WI38 (cell line): ENCODE measurements at regions not wholly inside any gene's neighbourhood (a gene's known extent, or its start where the extent isn't known, plus 50 kb on each side); places are given as distances from the start of the nearest gene placed in this dataset.

Source experiments
- H3K4me3 ChIP-seq: 2 replicates; pipeline ENCODE4 v1.5.1; 2011; ENCODE audit warnings: low read depth, mild to moderate bottlenecking, control low read depth, low read length
- TF ChIP-seq, protein P1 (sequence below): IDR thresholded peaks from 2 replicates; pipeline ENCODE4 v1.5.1; 2012; ENCODE audit warnings: low read depth, mild to moderate bottlenecking, control low read depth, low read length

DNA sequence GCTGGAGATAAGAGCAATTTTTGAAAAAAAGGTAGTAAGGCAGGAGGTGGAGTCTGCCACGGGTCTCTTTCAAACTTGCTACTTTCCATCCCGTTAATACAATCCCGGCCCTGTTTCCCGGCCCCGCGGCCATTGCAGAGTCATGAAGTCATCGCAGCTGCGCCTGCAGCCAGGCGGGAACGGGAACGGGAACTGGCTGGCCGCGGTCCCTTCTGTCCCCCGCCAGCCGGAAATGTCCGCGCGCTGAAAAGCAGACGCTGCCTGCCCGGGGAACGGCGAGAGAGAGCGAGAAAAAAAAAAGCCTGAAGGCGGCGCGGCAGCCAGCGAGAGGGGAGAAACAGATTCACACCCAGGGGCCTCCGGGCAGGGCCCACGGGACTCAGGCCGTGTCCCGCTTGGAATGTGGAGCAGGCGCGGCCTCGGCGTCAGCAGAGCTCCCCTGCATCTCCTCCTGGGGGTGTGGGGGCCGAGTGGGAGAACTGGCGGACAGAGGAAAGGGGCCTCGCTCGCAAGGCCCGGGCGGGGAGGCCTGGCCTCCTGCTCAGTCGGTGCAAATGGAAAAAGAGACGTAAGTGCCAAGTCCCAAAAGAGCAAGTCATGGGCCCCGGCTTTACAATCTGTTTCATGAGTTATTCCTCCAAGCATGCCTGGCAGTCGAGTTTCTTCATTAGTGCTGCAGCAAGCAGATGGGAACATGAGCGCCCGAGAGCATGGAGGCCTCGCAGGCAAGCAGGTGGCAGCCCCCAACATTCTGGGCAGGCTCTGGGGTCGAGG lies 201.2 kb upstream of the GAS1 start:
- peak overlapping the region; percentile 39 for H3K4me3 ChIP-seq
- TF ChIP-seq, protein P1, sequence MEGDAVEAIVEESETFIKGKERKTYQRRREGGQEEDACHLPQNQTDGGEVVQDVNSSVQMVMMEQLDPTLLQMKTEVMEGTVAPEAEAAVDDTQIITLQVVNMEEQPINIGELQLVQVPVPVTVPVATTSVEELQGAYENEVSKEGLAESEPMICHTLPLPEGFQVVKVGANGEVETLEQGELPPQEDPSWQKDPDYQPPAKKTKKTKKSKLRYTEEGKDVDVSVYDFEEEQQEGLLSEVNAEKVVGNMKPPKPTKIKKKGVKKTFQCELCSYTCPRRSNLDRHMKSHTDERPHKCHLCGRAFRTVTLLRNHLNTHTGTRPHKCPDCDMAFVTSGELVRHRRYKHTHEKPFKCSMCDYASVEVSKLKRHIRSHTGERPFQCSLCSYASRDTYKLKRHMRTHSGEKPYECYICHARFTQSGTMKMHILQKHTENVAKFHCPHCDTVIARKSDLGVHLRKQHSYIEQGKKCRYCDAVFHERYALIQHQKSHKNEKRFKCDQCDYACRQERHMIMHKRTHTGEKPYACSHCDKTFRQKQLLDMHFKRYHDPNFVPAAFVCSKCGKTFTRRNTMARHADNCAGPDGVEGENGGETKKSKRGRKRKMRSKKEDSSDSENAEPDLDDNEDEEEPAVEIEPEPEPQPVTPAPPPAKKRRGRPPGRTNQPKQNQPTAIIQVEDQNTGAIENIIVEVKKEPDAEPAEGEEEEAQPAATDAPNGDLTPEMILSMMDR, result no peak

DNA sequence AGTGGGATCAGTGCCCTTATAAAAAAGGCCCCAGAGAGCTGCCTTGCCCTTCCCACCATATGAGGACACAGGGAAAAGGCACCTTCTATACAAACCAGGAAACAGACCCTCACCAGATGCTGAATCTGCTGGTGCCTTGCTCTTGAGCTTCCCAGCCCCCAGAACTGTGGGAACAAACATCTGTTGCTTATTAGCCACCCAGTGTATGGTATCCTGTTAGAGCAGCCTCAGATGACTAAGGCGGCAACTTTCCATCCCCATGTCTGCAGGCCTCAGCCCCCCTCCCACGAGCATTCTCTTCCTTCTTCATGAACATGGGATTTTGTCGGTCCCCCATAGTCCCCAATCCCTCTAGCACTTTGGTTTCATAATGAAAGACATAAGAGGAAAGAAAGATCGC lies 202.5 kb upstream of the GAS1 start:
- no peak overlapping the region for H3K4me3 ChIP-seq
- TF ChIP-seq, protein P1, result no peak

DNA sequence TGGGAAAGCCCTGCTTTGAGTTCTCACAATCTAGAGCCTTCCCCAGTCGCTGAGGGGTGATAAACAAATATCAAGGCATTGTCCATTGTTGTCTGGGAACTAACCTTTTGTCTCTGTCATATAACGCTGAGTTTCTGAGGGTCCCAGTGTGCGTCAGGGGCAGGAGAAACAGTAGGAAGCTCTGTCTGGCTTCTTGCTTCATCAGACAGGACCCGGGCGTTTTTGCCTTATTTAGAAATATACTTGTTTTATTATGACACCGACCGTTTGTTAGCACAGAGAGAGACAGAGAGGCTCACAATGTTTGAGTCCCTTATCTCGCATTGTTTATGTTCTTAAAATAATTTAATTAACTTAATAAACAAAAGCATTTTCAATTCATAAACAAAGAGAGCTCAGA lies 204.9 kb upstream of the GAS1 start:
- H3K4me3 ChIP-seq, result no peak overlapping the region
- TF ChIP-seq, protein P1, result no peak

DNA sequence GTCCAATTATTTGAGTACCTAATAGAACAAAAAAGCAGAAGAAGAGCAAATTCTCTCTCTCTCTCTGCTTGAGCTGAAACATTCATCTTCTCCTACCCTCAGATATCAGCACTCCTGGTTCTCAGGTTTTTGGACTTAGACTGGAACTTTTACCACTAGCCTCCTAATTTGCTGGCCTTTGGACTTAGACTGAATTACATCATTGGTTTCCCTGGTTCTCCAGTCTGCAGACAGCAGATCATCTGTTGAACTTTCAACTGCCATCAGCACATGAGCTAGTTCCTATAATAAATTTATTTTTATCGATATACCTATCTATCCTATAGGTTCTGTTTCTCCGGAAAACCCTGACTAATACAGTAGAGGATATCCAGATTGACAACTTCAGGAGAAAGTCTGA lies 208.9 kb upstream of the GAS1 start:
- no peak overlapping the region for H3K4me3 ChIP-seq
- TF ChIP-seq, protein P1, result no peak

DNA sequence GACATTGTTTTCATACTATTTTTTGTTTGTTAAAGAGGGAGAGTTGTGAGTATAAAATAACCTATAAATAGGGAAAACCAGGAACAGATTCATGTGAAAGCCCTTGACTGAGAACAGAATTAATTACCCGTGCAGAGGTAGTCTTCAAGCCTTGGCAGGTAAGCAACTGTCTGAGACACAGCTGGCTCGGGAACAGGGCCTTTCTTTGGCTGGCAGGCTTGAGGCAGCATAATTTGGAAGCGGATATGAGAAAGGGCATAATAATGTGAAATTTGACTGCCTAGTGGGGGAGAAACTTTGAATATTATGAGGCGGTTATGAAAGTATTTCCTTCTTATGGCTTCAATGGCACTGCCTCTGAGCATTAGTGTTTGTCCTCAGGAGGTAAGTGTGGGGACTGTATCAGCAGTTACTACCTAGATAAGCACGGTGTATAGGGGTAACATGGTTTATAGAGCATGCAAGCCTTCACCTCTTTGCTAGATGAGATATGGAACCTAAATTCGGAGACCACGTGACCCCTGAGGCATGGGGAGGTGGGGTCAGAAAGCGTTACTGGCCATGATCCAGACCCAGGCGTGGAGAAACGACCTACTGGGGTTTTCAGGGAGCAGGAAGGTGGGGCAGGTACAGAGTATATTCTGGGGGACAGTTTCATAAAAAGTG lies 210.2 kb upstream of the GAS1 start:
- TF ChIP-seq, protein P1, result no peak
- no peak overlapping the region for H3K4me3 ChIP-seq

DNA sequence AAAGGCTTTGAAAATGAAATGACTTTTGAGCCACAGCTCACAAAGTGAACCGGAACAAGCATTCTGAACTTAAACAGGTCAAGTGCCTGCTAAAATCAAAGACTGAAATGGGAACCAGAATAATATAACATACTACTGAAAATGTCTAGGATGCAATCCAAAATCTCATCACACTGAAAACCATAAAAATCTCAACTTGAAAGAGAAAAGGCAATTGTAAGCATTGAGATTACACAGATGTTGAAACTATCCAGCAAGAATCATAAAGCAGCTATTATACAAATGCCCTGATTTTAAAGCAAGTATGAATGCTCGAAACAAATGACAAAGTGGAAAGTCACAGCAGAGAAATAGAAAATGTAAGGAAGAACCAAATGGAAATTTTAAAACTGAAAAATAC lies 211.5 kb upstream of the GAS1 start:
- H3K4me3 ChIP-seq, result no peak overlapping the region

More for the DNA sequence above, 211.5 kb upstream of the GAS1 start:
- TF ChIP-seq, protein P1, result no peak
